Stimulated activated CD4-positive, alpha-beta T cell treated with anti-CD3 and anti-CD28 coated beads, Interleukin-12 subunit alpha, Interleukin-12 subunit beta, amount 100 ng/mL, for 48 hours (primary cell): ENCODE measurements at regions not wholly inside any gene's neighbourhood (a gene's known extent, or its start where the extent isn't known, plus 50 kb on each side); places are given as distances from the start of the nearest gene placed in this dataset.

ENCODE experiments used
- DNase-seq, 3 donors: peaks; one replicate each; pipeline ENCODE4 v3.0.0-alpha.2; 2020; ENCODE audit warnings: low read depth in 2 of 3, low spot score in 1 of 3

DNA sequence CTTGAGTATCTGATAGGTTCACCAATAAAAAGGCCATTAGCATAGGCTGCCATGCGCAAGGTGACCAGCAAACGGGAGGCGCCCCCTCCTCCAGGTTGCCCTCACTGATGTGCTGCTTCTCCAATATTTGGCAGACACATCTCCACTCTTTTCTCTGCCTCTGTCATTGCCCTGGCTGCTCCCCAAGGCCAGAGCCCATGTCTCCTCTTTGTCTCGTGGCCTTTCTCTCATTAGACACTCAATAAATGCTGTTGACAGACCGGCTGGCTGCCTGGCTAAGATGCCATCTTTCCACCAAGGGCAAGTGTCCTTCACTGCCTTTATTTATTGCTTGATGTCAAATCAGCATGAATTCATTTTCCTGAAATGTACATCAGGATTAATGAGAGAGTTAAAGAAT is 404.0 kb upstream of the KIF2A start:
- DNase-seq = no peak

DNA sequence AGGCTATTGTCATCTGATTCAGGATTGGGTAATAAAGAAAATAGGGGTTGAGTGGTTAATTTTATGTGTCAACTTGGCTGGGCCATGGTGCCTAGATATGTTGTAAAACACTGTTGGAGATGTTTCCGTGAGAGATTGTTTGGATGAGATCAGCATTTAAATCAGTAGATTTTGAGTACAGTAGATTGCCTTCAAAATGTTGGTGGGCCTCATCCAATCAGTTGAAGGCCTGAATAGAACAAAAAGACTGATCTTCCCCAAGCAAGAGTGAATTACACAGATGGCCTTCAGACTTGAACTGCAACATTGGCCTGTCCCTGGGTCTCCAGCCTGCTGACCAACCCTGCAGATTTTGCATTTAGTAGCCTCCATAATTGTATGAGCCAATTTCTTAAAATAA is 401.3 kb upstream of the KIF2A start:
- DNase-seq = no peak

DNA sequence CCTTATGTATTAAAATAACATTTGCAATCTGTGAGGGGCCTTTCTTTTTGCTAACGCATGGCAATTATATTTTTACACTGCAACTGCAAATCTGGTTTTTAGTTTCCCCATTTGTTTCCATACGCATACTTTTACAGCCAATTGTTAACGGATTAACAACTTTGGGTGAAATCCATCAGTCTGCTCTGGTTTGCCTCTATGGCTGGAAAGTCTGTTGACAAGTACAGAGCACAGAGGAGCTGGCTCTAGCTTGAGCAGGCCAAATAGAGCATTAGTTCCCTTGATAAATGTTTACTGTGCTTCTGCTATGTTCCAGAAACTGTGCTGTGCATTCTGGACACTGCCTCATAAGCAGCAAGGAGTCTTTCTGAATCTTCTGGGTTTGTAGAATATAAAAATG is 400.4 kb upstream of the KIF2A start:
- DNase-seq = no peak

DNA sequence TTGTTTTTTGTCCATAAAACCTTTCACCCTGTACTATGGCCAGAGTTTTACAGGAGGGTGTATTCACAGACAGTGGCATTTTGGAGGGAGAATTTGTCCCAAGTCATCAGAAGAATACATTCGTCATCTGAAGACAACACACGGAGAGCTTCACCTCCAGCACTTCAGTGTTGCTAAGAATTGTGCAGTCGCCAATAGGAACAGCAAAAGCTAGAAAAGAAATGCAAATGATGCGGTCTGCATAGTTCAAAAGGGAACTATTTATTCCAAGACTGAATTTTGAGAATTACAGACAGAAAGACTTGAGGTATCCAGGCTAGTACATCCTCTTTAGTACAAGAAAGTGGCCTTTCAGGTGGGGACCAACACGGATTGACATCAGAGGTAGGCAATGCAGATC is 399.2 kb upstream of the KIF2A start:
- DNase-seq = no peak

DNA sequence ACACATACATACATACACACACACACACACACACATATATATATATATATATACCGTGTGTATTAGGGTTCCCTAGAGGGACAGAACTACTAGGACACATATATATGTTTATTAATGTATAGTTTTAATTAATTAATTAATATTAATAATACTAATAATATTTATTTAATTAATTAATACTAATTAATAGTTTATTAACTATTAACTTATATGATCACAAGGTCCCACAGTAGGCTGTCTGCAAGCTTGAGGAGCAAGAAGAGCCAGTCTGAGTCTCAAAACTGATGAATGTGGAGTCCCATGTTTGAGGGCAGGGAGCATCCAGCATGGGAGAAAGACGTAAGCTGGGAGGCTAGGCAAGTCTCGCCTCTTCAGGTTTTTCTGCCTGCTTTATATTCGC is 398.0 kb upstream of the KIF2A start:
- no peak for DNase-seq

DNA sequence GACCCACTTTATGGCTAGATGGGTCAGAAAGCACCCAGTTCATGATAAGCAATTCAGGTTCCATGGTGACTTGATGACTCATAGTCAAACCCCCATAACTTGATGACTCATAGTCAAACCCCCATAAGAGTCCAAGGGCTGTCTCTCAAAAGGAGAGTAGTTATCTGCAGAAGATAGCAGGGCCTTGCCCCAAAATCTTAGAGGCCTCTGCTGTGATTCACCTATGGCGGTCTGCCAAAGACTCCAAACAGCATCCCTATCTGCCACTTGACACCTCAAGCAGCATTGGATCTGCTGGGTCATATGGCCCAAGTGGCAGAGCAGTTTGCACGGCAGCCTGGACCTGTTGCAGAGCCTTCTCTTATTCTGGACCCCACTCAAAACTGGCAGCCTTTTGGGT is 395.2 kb upstream of the KIF2A start:
- DNase-seq = no peak

DNA sequence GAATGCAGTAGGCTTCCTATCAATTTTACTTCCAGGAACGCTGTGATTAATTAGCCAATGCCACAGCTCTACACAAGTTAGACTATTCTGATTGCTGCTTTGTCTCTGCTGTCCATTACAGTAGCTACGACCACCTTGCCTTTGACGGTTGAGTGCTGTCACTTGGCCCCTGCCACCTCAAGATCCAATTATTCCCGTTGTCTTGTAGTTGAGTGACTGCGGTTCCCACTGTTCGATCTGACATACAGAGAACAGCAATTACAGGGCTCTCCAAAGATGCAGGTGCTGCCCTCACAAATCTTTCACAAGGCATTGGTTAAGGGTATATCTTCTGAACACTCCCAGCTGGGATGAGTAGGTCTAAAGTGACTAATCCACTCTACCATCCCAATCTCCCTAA is 393.4 kb upstream of the KIF2A start:
- DNase-seq = no peak

DNA sequence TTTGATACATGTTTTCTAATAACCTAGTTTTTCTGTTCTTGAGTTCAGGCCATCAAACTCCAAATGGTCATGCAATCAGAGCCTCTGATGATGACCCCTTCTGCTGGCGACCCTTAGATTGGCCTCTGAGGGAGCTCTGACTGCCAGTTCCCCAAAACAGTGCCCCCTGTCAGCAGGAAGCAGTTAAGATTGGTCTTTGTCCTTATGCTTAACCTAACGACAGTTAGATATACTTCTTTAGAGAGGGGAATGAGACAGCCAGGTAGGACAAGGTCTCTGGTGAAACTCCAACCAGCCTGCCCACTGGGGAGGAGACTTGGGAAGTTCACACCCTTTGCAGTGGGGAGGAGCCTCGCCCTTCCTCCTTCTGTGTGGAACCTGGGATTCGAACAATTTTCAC is 390.4 kb upstream of the KIF2A start:
- no peak for DNase-seq

DNA sequence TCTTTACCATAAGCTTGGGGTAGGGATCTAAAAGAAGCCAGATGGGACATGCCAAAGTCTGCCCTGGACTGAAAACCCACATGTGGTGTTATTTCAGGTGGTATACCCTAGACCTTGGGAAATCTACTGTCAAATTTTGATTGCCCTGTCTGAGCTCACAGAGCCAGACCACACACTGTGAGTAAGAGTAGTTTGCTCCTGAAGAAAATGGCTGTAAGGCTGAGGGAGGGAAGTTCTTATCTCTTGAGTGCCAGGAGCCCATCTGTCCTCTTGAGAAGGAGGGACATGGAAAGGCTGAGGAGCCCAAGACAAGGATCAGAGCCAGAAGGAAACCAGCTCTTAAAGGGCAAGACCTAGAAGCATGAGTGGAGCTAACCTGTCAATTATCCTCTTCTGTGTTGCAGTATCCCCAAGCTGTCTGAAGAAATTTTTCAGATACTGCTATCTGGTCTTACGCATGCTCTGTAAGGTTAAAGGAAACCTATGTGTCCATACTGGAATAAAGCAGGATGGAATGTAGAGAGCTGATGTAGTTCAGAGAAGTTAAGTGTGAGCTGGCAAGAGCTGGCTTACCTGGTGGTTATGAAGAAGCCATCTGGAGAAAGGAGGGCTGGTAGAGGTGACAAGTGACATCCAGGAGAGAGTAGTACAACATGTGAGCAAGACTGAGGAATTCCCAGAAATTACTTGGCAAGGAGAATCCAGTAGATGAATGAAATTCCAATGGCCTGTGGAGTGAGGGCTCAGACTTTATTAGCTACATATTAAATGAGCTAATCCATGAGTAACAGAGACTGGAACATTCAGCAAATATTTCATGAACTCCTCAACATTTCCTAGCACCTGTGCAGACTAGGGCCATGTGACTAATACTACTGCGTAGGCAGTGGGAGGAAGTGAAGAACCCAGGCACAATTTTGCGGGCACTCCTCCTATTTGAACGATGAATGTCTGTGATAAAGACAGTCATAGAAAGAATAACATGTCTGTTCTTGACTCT is 389.1 kb upstream of the KIF2A start:
- DNase-seq = no peak

DNA sequence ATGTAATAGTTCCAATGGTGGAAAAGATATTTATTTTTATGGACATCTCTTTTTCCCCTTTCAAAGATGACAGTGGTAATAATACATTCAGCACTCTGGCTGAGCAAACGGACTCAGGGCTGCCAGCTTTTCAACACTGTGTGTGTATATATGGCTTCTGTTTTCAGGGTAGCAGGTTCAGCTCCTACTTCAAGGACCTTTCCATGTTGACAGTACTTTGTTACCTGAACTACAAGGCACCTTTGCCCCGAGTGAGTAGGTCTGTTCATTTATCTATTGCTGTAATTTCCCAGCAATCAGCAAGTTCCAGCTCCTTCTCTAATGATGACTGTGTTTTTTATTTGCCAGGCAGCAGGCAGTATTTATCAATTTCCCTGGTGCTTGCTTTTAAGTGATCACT is 387.4 kb upstream of the KIF2A start:
- DNase-seq = no peak

DNA sequence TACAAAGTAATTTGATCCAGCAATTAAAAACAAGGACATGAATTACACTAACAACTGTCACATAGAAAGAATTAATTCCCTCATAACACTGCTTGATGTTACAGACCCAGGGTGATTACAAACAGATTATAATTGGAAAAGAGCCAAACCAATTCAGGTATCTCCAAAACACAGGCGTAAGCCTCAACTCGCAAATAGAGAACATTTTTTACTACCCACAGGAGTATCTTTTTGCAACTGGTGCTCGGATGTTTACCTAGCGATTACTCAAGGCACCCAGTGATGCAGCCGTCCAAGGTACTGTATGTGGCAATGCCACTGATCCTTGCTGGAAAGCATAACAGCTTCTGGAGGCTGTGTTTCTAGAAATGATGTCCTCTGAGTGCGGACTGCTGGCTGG is 386.1 kb upstream of the KIF2A start:
- DNase-seq = no peak

DNA sequence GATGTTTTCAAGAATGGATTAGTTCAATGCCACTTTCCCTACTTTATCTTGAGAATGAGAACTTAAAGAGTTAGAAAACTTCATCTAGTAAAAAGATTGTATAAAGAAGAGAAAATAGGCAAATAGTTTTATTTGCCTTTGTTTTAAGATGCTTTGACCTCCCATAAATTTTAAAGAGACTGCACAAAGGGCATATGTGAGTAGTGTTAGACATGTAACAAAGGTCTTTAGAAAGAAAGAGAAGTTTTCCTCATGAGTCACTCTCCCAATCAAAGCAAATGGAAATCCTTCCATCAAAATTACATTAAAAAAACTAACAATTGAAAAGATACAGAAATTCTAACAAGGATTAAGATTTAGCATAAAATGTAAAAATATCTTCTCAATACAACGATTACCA is 381.8 kb upstream of the KIF2A start:
- DNase-seq = no peak

DNA sequence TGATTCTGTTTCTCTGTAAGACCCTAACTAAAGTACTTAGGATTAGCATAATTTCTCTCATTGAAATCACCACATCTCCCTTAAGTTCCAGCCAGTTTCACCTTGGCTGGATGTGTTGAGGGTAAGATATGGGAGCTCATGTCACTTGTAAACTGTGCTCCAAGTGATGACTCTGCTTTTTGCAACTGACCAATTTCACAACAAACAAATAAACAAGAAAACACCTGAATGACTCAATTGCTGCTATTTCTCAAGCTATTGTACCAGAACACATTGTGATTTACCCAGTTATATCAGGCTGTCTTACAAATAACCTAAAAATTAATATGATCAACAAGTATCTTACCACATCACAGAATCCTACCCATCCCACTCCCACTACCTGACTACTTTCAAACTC is 379.1 kb upstream of the KIF2A start:
- DNase-seq = no peak

DNA sequence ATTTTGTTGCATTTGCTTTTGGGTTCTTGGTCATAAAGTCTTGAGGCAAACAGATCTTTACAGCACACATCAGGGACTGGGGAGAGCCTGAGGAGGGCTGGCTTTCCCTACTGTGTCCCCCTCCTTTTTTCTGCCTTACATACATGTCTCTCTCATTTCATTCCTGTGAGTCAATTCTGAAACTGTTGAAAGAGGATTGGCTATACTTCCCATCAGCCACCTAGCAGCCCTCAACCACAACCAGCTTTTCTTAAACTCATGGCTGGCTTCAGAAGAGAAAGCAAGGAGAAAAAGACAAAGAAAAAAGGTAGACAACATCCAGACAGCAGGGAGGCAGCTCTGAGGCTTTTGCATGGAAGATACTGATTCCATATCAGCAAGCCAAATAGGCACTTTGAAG is 374.8 kb upstream of the KIF2A start:
- no peak for DNase-seq

DNA sequence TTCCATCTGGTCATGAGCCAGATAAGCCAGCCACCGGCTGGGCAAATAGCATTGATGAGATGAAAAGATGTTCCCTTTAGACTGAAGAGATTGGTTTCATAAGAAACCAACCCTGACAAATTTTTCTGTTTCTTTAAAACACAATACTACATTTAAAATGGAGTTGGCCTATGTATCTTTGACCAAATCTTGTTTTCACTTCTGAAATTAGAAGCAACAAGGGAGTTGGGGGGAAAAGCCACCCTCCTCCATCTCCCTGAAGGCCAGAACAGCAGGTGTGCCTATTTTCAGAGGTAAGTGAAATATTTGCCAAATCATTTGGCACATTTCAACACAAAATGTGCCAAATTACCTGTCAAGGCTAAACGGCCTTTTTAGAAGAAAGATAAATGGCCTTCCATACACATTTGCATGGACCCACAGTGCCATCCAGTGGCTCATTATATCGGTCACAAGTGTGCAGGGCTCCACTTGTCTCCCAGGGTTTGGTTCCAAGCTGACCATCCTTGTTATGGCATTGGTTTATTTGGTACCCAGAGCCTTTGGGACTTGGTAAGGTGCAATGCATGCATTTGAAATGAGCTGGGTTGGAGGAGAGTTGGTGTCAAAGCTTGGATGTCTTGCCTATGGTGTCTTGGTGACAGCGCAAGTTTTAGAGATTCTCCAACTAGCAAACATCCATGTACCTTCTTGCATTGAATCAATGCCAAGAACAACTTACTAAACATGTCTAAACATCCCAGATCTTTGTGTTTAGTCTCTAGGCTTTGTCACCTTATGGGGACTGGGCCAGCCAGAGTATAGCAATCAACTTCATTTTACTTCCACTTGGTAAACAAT is 372.0 kb upstream of the KIF2A start:
- no peak for DNase-seq

DNA sequence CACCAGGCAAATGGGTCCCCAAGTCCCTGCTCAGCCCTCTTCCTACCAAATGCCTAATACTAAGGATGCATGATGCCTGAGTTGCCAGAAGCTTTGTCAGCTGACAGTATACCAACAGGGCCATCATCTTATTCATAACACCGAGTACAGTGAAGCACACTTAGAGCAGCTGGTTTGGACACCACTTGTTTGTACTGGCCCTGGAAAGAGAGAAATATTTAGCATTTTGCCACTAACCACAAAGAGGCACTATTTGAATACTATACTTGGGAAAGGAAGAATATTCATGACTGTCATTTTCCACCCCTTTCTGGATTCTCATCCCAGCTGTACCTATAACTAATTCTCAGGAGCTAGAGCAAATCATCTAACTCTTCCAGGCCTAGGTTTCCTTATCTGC is 364.4 kb upstream of the KIF2A start:
- DNase-seq = no peak

DNA sequence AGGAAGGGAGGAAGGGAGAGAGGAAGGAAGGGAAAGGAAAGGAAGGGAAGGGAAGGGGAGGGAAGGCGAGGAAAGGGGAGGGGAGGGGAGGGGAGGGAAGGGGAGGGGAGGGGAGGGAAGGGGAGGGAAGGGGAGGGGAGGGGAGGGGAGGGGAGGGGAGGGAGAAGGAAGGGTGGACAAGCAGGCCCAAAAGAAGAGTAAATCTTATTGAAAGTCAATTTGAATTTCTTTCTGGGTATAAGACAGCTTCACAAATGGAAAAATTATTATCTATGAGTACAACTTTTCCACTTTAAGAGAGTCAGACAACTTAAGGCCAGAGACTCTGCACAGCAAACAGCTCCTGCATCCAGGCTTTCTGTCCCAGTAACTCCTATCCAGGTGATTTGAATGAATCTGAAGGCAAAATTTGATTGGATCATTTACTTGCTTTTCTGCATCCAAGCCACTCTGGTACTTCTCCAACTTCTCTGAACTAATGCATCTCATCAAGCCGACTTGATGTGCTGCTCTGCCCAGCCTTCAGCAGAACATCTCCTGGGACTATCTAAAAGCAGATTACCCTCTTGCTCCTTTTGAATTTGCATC is 363.4 kb upstream of the KIF2A start:
- DNase-seq = no peak

DNA sequence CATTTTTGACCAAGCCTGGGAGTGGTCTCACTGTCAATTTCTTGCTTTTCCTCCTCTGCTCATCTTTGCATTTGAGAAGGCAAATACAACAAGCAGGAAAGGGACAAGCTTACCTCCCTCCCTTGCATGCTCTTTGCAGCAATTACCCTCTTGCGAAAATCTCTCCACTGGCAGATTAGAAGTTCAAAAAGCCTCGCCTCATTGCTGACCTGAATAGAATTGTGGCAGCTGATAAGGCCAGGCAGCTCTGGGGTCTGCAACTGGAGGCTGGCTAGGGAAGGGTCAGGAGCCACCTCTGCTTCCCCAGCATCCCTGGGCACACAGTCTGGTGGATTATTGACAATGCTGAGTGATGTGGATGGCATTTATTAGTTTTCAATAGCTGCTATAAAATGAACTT is 362.3 kb upstream of the KIF2A start:
- no peak for DNase-seq

DNA sequence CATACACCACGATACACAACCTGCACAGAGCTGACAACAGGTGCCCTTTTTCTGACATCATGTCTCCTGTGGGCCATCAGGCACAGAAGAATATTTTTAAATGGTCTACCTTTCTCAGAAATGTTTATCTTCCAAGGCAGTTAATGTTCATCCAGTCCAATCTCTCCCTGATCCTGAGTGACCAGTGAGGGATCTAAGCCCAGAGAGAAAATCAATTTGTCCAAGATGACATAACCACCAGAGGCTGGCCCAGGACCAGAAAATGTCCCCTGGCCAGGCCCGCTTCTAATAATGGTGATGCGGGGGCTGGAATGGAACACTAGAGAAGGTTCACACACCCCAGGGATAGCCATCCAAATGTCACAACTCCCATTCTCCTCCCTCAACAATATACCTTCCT is 357.9 kb upstream of the KIF2A start:
- no peak for DNase-seq

DNA sequence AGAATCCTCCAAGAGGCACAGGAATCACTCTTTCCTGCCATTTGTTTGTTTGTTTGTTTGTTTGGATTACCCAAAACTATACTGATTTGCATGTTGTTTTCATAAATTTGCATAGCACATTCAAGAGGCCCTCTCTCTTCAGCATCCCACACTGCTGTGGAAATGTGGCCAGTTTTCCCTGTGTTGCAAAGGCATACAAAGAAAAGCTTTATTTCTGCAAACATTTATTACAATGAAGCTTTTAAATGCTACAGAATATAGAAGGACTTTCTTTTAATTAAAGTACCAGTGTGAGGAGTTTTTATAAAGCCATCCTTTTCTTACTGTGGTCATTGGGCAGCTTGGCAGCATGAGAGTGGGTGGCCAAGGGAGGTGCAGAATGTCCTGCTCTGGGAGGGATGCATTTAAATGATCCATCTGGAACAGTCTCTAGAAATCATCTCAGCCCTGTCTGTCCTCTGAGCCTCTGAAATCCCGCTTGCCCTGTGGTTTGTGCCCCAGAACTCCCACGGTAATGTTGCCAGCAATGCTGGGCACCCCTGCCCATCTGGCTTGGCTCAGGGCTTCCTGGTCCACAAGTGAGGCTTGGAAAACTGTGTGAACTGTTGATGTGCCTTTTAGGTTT is 356.8 kb upstream of the KIF2A start:
- no peak for DNase-seq

DNA sequence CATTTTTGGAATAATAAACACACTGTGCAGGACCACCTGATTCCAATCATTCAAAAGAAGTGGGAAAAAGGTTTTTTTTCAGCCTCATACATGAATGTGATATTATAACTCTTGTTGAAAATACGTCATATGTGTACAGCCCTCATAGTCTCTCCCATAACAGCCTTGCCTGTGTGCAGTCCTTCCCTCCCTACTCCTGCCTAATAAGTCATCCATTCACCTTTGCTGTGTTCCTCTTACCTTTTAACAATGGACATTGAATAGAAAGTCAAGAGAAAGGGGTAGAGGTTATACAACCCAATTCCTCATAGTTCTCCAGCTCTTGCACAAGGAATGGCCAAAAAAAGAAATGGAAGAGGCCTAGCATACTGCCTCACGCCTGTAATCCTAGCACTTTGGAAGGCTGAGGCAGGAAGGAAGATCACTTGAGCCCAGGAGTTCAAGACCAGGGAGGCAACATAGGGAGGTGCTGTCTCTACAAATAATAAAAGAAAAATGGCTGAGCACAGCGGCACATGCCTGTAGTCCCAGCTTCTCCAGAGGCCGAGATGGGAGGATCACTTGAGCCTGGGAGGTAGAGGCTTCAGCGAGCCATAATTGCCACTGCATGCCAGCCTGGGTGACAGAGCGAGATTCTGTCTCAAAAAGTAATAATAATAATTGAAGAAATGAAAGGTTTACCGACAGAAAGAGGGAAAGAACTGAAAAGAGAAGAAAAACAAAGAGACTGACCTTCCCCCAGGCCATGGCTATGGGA is 356.1 kb upstream of the KIF2A start:
- DNase-seq = no peak
